H1 (cell line): ENCODE measurements at regions not wholly inside any gene's neighbourhood (a gene's known extent, or its start where the extent isn't known, plus 50 kb on each side); places are given as distances from the start of the nearest gene placed in this dataset.

Source experiments
- CTCF ChIA-PET: fragments of 300-600 bp; sonication (Branson Sonifier 250); formaldehyde crosslinking; loops from one replicate; lab custom pipeline; 2021; ENCODE audit not compliant: partially characterized antibody; lab: Charles Lee
- POLR2A ChIA-PET: fragments of 300-600 bp; sonication (Branson Sonifier 250); formaldehyde crosslinking; loops from one replicate; lab custom pipeline; 2021; ENCODE audit warnings: inconsistent platforms; ENCODE audit not compliant: partially characterized antibody; lab: Charles Lee
- DNase-seq, 2 experiments: peaks; one replicate each; pipeline versions ENCODE4 v3.0.0 to v3.0.0-alpha.2; 2010 to 2022; ENCODE audit warnings: low spot score in 2 of 2, low read depth in 1 of 2, mixed read lengths in 1 of 2
- FAIRE-seq: peaks from 2 replicates; lab custom pipeline; 2011; peaks lifted over from hg19 to GRCh38; lab: Jason Lieb, UNC
- H2AFZ ChIP-seq: 2 replicates; pipeline ENCODE4 v1.8.1; 2012; ENCODE audit warnings: low read length, inconsistent platforms
- H2AK5ac ChIP-seq: 2 replicates; pipeline ENCODE4 v1.6.1; 2013; ENCODE audit warnings: low read depth, low read length
- H2BK120ac ChIP-seq: replicated peaks from 2 replicates; pipeline ENCODE3; 2013; ENCODE audit warnings: low read depth, low read length, inconsistent platforms
- H2BK12ac ChIP-seq: 2 replicates; pipeline ENCODE4 v1.6.1; 2013; ENCODE audit warnings: low read depth, low read length
- H2BK15ac ChIP-seq: 2 replicates; pipeline ENCODE4 v1.6.1; 2013; ENCODE audit warnings: low read length
- H2BK20ac ChIP-seq: 2 replicates; pipeline ENCODE4 v1.6.1; 2013; ENCODE audit warnings: low read length
- H2BK5ac ChIP-seq: 2 replicates; pipeline ENCODE4 v1.6.1; 2013; ENCODE audit warnings: low read depth, low read length
- H3K14ac ChIP-seq: 2 replicates; pipeline ENCODE4 v1.6.1; 2013; ENCODE audit warnings: inconsistent platforms; ENCODE audit not compliant: insufficient read length
- H3K18ac ChIP-seq: 2 replicates; pipeline ENCODE4 v1.6.1; 2013; ENCODE audit warnings: low read length; ENCODE audit errors: extremely low read depth
- H3K23ac ChIP-seq: 2 replicates; pipeline ENCODE4 v1.6.1; 2013; ENCODE audit warnings: inconsistent platforms; ENCODE audit not compliant: insufficient read length
- H3K23me2 ChIP-seq: 2 replicates; pipeline ENCODE4 v1.6.1; 2013; ENCODE audit warnings: low read depth, low read length
- H3K27ac ChIP-seq: 2 replicates; pipeline ENCODE4 v1.6.1; 2011; ENCODE audit warnings: low read depth, low read length, inconsistent platforms
- H3K27me3 ChIP-seq, 4 experiments: replicated peaks in 1 of 4; 1 replicate in 1 of 4; 2 replicates in 3 of 4; pipeline versions ENCODE4 v1.6.1 to v1.8.1; 2011 to 2013; ENCODE audit warnings: low read length in 3 of 4, mild to moderate bottlenecking in 3 of 4, inconsistent platforms in 2 of 4, mixed read lengths in 2 of 4, moderate library complexity in 1 of 4; ENCODE audit not compliant: control insufficient read depth in 3 of 4, insufficient read depth in 3 of 4; ENCODE audit errors: extremely low read depth in 1 of 4
- H3K36me3 ChIP-seq, 4 experiments: 2 replicates each; pipeline versions ENCODE4 v1.6.1 to v1.8.1; 2011 to 2013; ENCODE audit warnings: mild to moderate bottlenecking in 4 of 4, low read length in 3 of 4, moderate library complexity in 2 of 4, control low read depth in 1 of 4, inconsistent platforms in 1 of 4; ENCODE audit not compliant: insufficient read depth in 4 of 4, control insufficient read depth in 2 of 4
- H3K4ac ChIP-seq: replicated peaks from 2 replicates; pipeline ENCODE3; 2013; ENCODE audit warnings: low read length, low read depth, mixed read lengths, inconsistent platforms; ENCODE audit not compliant: insufficient read length
- H3K4me1 ChIP-seq, 4 experiments: replicated peaks in 1 of 4; 1 replicate in 1 of 4; 2 replicates in 3 of 4; pipeline versions ENCODE4 v1.6.1 to v1.8.1; 2011 to 2013; ENCODE audit warnings: low read length in 3 of 4, inconsistent platforms in 2 of 4, mixed read lengths in 1 of 4; ENCODE audit not compliant: insufficient read depth in 4 of 4, control insufficient read depth in 3 of 4
- H3K4me2 ChIP-seq, 2 experiments: 2 replicates each; pipeline versions ENCODE4 v1.6.1 to v1.8.1; 2011 to 2013; ENCODE audit warnings: low read depth in 2 of 2, low read length in 2 of 2, control low read depth in 1 of 2, inconsistent platforms in 1 of 2, mild to moderate bottlenecking in 1 of 2; ENCODE audit not compliant: insufficient read depth in 1 of 2
- H3K4me3 ChIP-seq, 4 experiments: fragments of 200-600, 300-600 bp in 1 of 4; sonication (generic), shearing (Covaris generic), sonication (Bioruptor Twin) in 1 of 4; 2 replicates each; pipeline versions ENCODE4 v1.5.1 to v1.8.1; 2011 to 2016; ENCODE audit warnings: low read length in 4 of 4, low read depth in 3 of 4, control low read depth in 2 of 4, inconsistent platforms in 2 of 4, mild to moderate bottlenecking in 2 of 4, mixed read lengths in 1 of 4, moderate library complexity in 1 of 4; ENCODE audit not compliant: insufficient read depth in 2 of 4; ENCODE audit errors: extremely low read depth in 1 of 4
- H3K56ac ChIP-seq: replicated peaks from 2 replicates; pipeline ENCODE3; 2013; ENCODE audit warnings: low read depth, mild to moderate bottlenecking, mixed read lengths, low read length, inconsistent platforms; ENCODE audit not compliant: insufficient read length
- H3K79me1 ChIP-seq: 2 replicates; pipeline ENCODE4 v1.6.1; 2013; ENCODE audit warnings: low read depth, low read length, control low read depth
- H3K79me2 ChIP-seq, 2 experiments: 2 replicates each; pipeline versions ENCODE4 v1.6.1 to v1.8.1; 2012 to 2013; ENCODE audit warnings: low read length in 2 of 2, mild to moderate bottlenecking in 2 of 2, inconsistent platforms in 1 of 2; ENCODE audit not compliant: insufficient read depth in 2 of 2, control insufficient read depth in 1 of 2
- H3K9ac ChIP-seq, 4 experiments: replicated peaks in 1 of 4; 1 replicate in 1 of 4; 2 replicates in 3 of 4; pipeline versions ENCODE4 v1.6.1 to v1.8.1; 2011 to 2013; ENCODE audit warnings: low read depth in 3 of 4, low read length in 3 of 4, control low read depth in 2 of 4, mild to moderate bottlenecking in 2 of 4, moderate library complexity in 2 of 4, inconsistent platforms in 1 of 4; ENCODE audit errors: extremely low read depth in 1 of 4
- H3K9me3 ChIP-seq, 2 experiments: 2 replicates each; pipeline versions ENCODE4 v1.6.1 to v1.8.1; 2012 to 2013; ENCODE audit warnings: mild to moderate bottlenecking in 2 of 2, moderate library complexity in 2 of 2, control low read depth in 1 of 2, inconsistent platforms in 1 of 2, low read depth in 1 of 2, low read length in 1 of 2, mixed read lengths in 1 of 2; ENCODE audit not compliant: insufficient read depth in 2 of 2
- H4K20me1 ChIP-seq, 2 experiments: replicated peaks in 1 of 2; 2 replicates each; pipeline versions ENCODE3 to v1.8.1; 2011 to 2013; ENCODE audit warnings: inconsistent platforms in 2 of 2, low read length in 2 of 2, mild to moderate bottlenecking in 1 of 2; ENCODE audit not compliant: insufficient read depth in 2 of 2, control insufficient read depth in 1 of 2
- H4K5ac ChIP-seq: 2 replicates; pipeline ENCODE4 v1.6.1; 2013; ENCODE audit warnings: low read length, low read depth, mixed read lengths, inconsistent platforms; ENCODE audit not compliant: insufficient read length
- H4K8ac ChIP-seq: 2 replicates; pipeline ENCODE4 v1.8.0; 2013; ENCODE audit warnings: mild to moderate bottlenecking, moderate library complexity, low read length, inconsistent platforms; ENCODE audit not compliant: insufficient read depth; ENCODE audit errors: extremely low read depth
- H4K91ac ChIP-seq: replicated peaks from 2 replicates; pipeline ENCODE3; 2013; ENCODE audit warnings: low read length, mixed read lengths, inconsistent platforms; ENCODE audit not compliant: insufficient read length
- CHD2 ChIP-seq: IDR thresholded peaks from 2 replicates; pipeline ENCODE4 v1.6.1; 2012; ENCODE audit warnings: low read length, improper control_type of control experiment
- EGR1 ChIP-seq: IDR thresholded peaks from 2 replicates; pipeline ENCODE4 v1.6.1; 2011; ENCODE audit warnings: low read depth, low read length, borderline replicate concordance
- GTF2F1 ChIP-seq: IDR thresholded peaks from 2 replicates; pipeline ENCODE4 v1.6.1; 2012; ENCODE audit warnings: low read depth, low read length, improper control_type of control experiment, borderline replicate concordance
- HDAC6 ChIP-seq: IDR thresholded peaks from one replicate; pipeline ENCODE4 v1.7.1; 2012; ENCODE audit warnings: low read depth, mild to moderate bottlenecking, inconsistent platforms, low read length, moderate library complexity
- JUND ChIP-seq: IDR thresholded peaks from 2 replicates; pipeline ENCODE4 v1.6.1; 2011; ENCODE audit warnings: mild to moderate bottlenecking, improper control_type of control experiment, low read length
- KDM5A ChIP-seq: fragments of 200-600 bp; IDR thresholded peaks from 2 replicates; pipeline ENCODE4 v1.7.1; 2012; ENCODE audit warnings: mild to moderate bottlenecking, low read length, inconsistent platforms, mixed read lengths
- NANOG ChIP-seq: IDR thresholded peaks from 2 replicates; pipeline ENCODE4 v1.6.1; 2011; ENCODE audit warnings: low read length, low read depth, mild to moderate bottlenecking, inconsistent platforms; ENCODE audit not compliant: insufficient read depth, poor library complexity, severe bottlenecking
- RFX5 ChIP-seq: IDR thresholded peaks from 2 replicates; pipeline ENCODE4 v1.6.1; 2011; ENCODE audit warnings: low read depth, low read length, improper control_type of control experiment, borderline replicate concordance
- RXRA ChIP-seq: IDR thresholded peaks from 2 replicates; pipeline ENCODE4 v1.6.1; 2011; ENCODE audit warnings: low read depth, mild to moderate bottlenecking, low read length, moderate library complexity; ENCODE audit not compliant: insufficient read depth
- SIN3A ChIP-seq, 2 experiments: IDR thresholded peaks in 1 of 2; conservative IDR thresholded peaks in 1 of 2; 2 replicates each; pipeline ENCODE4 v1.6.1; 2011 to 2012; ENCODE audit warnings: low read length in 2 of 2, improper control_type of control experiment in 1 of 2, low read depth in 1 of 2, mild to moderate bottlenecking in 1 of 2
- SIX5 ChIP-seq: IDR thresholded peaks from 2 replicates; pipeline ENCODE4 v1.6.1; 2011; ENCODE audit warnings: mild to moderate bottlenecking, low read depth, low read length
- SUZ12 ChIP-seq: fragments of 200-600 bp; sonication (generic); IDR thresholded peaks from 2 replicates; pipeline ENCODE4 v1.6.1; 2012; ENCODE audit warnings: mild to moderate bottlenecking, inconsistent platforms, low read length, moderate library complexity, mixed read lengths
- TAF7 ChIP-seq: optimal IDR thresholded peaks from 2 replicates; pipeline ENCODE3; 2011; ENCODE audit warnings: low read depth, mild to moderate bottlenecking, inconsistent platforms, low read length, moderate library complexity, borderline replicate concordance
- WGBS, 2 experiments: shearing (Covaris generic) in 1 of 2; methylation state at CpG; one replicate each; pipeline versions ENCODE4 v1.1.6 to v1.1.7; 2013 to 2015; ENCODE audit warnings: low lambda C conversion rate in 2 of 2, mixed read lengths in 2 of 2, inconsistent platforms in 1 of 2, low coverage in 1 of 2, missing lambda C conversion rate in 1 of 2; ENCODE audit not compliant: insufficient replicate concordance in 2 of 2, insufficient coverage in 1 of 2, insufficient read length in 1 of 2; ENCODE audit errors: extremely low coverage in 1 of 2, missing lambda C conversion rate in 1 of 2; 5-methylcytosine and 5-hydroxymethylcytosine counted together
- TF ChIP-seq, protein P1 (sequence below): IDR thresholded peaks from 2 replicates; pipeline ENCODE4 v1.6.1; 2012; ENCODE audit warnings: low read length, inconsistent platforms

DNA sequence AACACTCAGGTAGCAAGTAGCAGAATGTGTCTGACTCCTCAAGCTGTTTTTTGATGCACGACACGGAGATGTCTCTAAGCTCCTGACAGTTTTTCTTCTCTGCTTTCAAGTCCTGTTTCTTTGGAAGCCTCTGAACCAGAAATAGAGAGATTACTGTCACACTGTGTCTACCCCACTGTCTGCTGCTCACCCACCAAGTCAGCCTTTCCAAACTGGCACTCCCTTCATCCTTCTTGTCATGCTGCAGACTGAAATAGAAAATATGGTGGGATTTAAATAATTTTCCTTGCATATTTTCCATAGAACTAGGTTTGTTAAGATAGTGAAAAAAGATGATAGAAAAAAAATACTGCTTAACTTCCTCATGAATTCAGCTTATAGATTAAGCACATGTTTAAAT lies 102.5 kb upstream of the SPANXN4 start:
- CTCF ChIA-PET: no interaction called here
- Histone ChIP-seq H3K14ac (no peak overlapping the region), H3K4ac (no peak overlapping the region), H3K4me3 (no peak overlapping the region), H4K5ac (no peak overlapping the region), H3K9me3 (no peaks in the 10 kb centered on the region), H2BK120ac (no peak overlapping the region), H3K18ac (no peak overlapping the region), H4K20me1 (no peaks in the 10 kb centered on the region), H4K8ac (no peak overlapping the region), H3K23me2 (no peaks in the 10 kb centered on the region), H3K79me1 (no peaks in the 10 kb centered on the region), H3K56ac (no peak overlapping the region), H2BK5ac (no peak overlapping the region), H3K4me1 (no peaks in the 10 kb centered on the region), H3K27me3 (no peaks in the 10 kb centered on the region), H2AK5ac (no peak overlapping the region), H2AFZ (no peak overlapping the region), H2BK20ac (no peak overlapping the region), H4K91ac (no peak overlapping the region), H3K23ac (no peak overlapping the region), H3K27ac (no peak overlapping the region), H3K36me3 (no peaks in the 10 kb centered on the region), H3K9ac (no peak overlapping the region), H2BK12ac (no peak overlapping the region), H3K4me2 (no peak overlapping the region), H3K79me2 (no peaks in the 10 kb centered on the region), H2BK15ac (no peak overlapping the region)
- DNase-seq (no peak), FAIRE-seq (no peak)
- POLR2A ChIA-PET: no interaction called here
- WGBS, 2 experiments: 100% methylated on average over 2 of the region's 2 CpGs; no CpG with 5 or more reads in 1 of the 2 experiments
- TF ChIP-seq SIX5: no peak
- TF ChIP-seq HDAC6: no peak
- no peak for TF ChIP-seq RFX5
- no peak for TF ChIP-seq SIN3A (conservative IDR thresholded peaks at IDR 0.05 in 1 of 2, IDR thresholded peaks at IDR 0.05 in 1 of 2; ENCODE audit: low read depth in 1 of 2, low read length in 2 of 2)
- TF ChIP-seq SUZ12: no peak
- TF ChIP-seq, protein P1, sequence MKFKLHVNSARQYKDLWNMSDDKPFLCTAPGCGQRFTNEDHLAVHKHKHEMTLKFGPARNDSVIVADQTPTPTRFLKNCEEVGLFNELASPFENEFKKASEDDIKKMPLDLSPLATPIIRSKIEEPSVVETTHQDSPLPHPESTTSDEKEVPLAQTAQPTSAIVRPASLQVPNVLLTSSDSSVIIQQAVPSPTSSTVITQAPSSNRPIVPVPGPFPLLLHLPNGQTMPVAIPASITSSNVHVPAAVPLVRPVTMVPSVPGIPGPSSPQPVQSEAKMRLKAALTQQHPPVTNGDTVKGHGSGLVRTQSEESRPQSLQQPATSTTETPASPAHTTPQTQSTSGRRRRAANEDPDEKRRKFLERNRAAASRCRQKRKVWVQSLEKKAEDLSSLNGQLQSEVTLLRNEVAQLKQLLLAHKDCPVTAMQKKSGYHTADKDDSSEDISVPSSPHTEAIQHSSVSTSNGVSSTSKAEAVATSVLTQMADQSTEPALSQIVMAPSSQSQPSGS: no peak
- TF ChIP-seq JUND: no peak
- no peak for TF ChIP-seq KDM5A
- TF ChIP-seq EGR1: no peak
- no peak for TF ChIP-seq NANOG
- no peak for TF ChIP-seq CHD2
- TF ChIP-seq TAF7: no peak
- no peak for TF ChIP-seq GTF2F1
- TF ChIP-seq RXRA: no peak
